Endothelial cell of umbilical vein (primary cell): ENCODE measurements at regions not wholly inside any gene's neighbourhood (a gene's known extent, or its start where the extent isn't known, plus 50 kb on each side); places are given as distances from the start of the nearest gene placed in this dataset.

Experiments
- EZH2 ChIP-seq: IDR thresholded peaks from 2 replicates; pipeline ENCODE4 v1.6.1; 2012; ENCODE audit warnings: borderline replicate concordance, low read depth, mild to moderate bottlenecking, moderate library complexity, low read length, inconsistent platforms; ENCODE audit not compliant: severe bottlenecking
- POLR2A ChIP-seq: IDR thresholded peaks from 2 replicates; pipeline ENCODE4 v1.6.1; 2012; ENCODE audit warnings: low read depth, mild to moderate bottlenecking, control low read depth, low read length
- POLR2AphosphoS5 ChIP-seq: IDR thresholded peaks from 2 replicates; pipeline ENCODE4 v1.6.1; 2012; ENCODE audit warnings: low read depth, mild to moderate bottlenecking, control low read depth, low read length, moderate library complexity; ENCODE audit not compliant: insufficient read depth
- TF ChIP-seq, protein P1 (sequence below), 2 donors: IDR thresholded peaks; 1 replicate in 1 of 2; 2 replicates in 1 of 2; pipeline ENCODE4 v1.5.1; 2011; ENCODE audit warnings: low read length in 2 of 2, mild to moderate bottlenecking in 2 of 2, moderate library complexity in 2 of 2, control low read depth in 1 of 2, inconsistent platforms in 1 of 2, low read depth in 1 of 2; ENCODE audit not compliant: insufficient read depth in 1 of 2; ENCODE audit errors: extremely low read depth in 1 of 2

DNA sequence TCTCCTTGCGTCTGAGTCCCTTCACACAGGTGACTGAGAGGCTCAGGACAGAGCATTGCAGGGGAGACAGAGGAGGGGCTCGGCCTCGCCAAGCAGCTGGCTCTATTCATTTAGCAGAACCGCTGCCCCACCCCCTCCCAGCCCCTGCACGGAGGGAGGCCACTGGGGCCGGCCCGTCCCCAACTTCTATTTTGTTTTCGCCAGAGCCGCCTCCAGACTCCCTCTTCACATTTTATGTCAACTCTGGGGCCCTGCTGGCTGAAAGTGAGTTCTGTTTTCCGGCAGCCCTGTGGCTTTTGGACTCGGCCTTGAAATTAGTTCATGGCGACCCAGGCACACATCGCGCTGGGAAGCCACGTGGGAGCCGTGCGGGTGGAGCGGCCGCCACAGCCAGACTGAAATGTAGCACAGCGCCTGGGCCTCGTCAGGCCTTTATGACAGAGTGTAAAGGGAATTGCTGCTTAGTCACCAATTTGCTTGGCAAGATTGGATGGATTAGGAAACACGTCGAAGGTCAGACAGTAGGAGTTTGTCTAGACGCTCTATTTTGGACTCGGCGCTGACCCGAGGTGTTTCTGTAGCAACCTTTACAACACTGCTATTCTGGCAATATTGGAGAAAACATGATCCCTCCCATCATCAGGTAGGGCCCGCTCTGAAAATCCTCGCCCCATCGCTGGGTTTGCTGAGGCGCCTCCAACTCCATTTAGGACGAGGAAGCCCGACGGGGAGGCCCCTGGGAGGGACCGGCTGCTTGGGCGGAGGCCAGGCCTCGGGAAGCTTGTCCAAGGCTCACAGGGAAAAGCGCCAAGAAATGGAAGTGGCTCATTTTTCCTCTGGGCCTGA is 90.7 kb upstream of the CTDP1 start:
- TF ChIP-seq EZH2 (no peak), POLR2A (no peak), POLR2AphosphoS5 (no peak)
- TF ChIP-seq, protein P1, sequence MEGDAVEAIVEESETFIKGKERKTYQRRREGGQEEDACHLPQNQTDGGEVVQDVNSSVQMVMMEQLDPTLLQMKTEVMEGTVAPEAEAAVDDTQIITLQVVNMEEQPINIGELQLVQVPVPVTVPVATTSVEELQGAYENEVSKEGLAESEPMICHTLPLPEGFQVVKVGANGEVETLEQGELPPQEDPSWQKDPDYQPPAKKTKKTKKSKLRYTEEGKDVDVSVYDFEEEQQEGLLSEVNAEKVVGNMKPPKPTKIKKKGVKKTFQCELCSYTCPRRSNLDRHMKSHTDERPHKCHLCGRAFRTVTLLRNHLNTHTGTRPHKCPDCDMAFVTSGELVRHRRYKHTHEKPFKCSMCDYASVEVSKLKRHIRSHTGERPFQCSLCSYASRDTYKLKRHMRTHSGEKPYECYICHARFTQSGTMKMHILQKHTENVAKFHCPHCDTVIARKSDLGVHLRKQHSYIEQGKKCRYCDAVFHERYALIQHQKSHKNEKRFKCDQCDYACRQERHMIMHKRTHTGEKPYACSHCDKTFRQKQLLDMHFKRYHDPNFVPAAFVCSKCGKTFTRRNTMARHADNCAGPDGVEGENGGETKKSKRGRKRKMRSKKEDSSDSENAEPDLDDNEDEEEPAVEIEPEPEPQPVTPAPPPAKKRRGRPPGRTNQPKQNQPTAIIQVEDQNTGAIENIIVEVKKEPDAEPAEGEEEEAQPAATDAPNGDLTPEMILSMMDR (IDR thresholded peaks at IDR 0.05; ENCODE audit: extremely low read depth in 1 of 2, insufficient read depth in 1 of 2, low read depth in 1 of 2, low read length in 2 of 2), result no peak
